GM21360 (cell line): ENCODE measurements at regions not wholly inside any gene's neighbourhood (a gene's known extent, or its start where the extent isn't known, plus 50 kb on each side); places are given as distances from the start of the nearest gene placed in this dataset.

Experiments
- ATAC-seq: cut with Tn5 transposase; IDR thresholded peaks from one replicate; pipeline ENCODE4 v1.9.1; 2021; ENCODE audit warnings: mild to moderate bottlenecking, moderate library complexity; ENCODE audit not compliant: unreplicated experiment

DNA sequence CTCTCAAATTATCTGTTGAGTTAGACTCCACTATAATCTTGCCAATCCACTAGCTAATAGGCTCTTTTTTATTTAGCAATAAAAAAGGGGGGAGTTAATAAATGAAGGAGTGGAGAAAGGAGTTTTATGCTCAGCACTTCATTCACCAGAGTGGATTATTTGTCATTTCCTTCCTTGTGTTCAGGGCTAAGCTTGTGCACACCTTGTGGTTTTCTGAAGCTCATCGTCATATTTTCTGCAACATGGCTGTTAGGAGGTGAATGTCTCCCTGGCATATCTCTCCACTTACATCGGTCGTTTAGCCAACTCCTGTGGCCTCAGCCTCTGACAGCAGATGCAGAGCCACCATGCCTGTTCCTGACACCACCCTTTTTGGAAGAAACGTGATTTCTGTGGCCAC is 83.9 kb upstream of the MTNR1B start:
- ATAC-seq, result no peak

DNA sequence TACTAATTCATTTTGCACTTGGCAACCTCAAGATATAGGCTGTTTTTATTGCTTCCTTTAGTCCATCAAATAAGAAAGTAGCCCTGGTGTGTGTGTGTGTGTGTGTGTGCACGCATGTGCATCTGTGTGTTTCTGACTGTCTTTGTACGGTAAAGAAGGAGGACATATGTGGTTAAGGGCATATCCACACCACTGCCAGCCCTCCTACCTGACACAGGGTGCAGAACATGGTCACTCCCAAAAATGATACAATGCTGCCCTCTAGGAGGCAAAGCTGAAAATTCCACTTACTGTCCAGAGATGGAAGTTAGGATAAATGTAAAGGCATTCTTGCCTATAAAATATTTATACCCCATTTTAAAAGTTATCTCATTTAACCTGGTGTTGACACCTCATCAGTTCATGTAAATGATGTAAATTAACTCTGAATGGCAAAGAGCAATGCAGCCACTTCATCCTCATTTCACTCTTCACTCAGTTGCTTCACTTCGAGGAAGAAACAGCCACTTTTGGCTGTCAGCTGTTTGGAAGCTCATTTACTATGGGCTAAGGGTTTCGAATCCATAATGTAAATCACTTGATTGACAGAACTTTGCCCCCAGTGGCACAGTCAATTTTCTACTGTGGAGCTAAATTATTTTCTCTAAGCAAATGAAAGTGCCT is 83.1 kb upstream of the MTNR1B start:
- peak; percentile 85 for ATAC-seq

DNA sequence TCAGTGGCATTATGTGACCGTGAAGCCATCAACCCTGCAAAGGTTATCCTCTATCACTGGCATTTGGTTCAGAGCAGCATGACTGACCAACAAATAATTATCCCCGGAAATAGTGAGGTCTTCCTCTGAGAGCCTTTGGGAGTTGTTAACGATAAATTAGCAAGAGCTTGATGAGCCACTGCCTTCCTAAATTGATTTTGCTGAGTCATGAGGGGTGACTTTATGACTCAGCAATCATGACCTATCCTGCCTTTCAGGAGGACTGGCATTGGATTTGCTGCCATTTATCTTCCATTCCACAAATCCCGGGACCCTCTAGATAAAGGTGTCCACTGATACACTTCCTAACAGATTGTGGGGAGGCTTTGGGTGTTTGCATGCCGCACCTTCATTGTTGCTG is 80.8 kb upstream of the MTNR1B start:
- ATAC-seq, result no peak

DNA sequence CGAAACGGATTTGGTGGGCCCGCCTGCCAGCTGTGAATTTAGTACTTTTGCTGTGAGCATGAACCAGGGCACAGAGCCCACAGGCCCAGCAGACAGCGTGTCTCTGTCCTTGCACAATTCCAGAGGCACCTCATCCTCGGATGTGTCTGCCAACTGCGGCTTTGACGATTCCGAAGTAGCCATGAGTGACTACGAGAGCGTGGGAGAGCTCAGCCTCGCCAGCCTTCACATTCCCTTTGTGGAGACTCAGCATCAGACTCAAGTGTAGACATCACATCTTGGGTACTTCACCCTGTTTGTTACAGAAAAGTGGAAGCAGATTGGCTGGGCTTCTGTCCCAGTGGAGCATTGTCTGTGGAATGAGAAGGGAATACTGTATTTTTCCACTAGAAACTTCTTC is 78.6 kb upstream of the MTNR1B start:
- ATAC-seq, result no peak

DNA sequence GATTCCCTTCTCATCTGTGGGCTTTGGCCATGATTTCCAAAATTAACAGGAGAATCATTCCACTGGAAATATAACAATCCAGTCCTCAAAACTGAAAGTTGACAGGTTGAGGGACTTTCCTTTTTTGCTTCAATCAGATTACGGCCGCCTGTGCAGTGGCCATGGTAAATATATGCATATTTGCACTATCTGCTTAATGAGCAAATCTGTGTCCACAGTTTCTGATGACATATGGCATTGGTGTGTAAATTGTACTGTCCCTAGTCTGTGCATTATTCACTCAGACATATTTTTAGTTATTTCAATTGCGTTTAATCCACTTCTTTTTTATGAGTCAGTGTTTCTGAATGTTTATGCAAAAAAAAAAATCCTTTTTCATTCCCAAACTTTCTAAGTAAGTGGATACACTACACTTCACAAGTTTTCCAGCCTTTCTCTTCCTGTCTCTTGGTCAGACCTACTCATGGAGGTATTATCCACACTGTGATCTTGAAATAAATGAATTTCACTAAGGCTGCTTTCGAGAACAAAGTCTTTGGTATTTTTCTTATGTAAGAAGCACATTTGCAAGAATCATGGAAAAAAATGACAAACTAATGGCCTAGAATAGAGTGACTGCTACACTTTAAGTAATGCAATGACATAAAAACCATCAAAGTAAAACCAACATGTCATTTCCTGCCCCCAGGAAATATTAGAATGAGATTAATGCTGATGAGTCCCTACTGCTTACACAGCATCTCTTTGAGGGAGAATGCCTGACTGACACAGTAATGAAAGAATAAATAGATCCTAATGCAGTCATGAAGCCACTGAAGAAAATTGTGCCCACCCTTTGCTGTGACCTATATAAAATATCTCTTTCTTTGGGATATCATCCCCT is 76.4 kb upstream of the MTNR1B start:
- ATAC-seq, result no peak

DNA sequence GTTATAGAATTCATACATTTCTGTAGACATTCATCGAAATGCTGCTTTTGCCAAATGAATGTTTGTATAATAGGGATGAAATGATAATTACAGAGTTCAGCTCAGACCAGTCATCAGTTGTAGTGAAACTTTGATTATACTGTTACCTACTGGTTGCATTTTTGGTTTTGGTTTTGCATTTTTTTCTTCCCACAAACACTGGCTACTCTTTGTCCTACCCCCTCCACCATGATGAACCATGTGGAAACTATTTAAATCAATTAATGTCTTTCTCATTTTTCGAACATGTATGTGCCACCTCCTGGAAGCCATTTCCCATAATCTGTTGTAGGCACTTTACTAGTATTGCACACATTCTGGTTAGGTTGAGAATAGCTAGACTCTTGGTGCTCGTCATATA is 75.3 kb upstream of the MTNR1B start:
- no peak for ATAC-seq

DNA sequence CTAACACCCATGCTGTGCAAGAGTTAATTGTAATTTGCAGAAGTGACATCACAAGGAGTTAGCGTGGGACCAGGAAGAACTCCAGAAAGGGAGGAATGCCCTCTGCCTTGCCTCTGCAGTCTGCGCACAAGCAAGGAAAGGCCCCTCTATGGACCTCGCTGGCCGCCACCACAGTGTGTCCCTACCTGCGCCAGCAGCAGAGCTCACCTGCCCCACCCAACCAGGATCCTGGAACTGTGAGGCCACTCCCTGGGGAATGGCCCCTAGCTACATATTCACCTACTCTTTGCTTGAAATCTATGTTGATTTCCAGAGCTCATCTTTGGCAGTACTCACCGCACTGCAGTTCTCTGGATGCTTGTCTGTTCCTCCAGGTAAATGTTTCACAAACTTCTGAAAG is 72.0 kb upstream of the MTNR1B start:
- no peak for ATAC-seq

DNA sequence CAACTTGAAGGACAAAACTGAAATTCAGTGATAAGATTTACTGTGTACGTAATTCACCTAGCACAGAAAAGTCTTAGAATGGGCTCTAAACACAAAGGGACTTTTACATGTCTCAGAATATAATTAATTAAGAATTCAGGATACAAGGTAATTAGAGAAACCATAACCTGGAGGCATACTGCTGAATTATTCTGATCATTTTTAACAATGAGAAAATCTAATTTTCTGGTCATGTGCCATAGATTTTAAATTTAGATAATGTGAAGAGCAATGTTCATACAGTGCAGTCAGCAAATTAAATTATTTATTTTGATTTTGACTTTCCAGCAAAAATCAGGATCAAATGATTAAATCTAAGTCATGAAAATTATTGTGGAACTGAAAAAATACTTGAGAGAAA is 67.0 kb upstream of the MTNR1B start:
- ATAC-seq, result no peak

DNA sequence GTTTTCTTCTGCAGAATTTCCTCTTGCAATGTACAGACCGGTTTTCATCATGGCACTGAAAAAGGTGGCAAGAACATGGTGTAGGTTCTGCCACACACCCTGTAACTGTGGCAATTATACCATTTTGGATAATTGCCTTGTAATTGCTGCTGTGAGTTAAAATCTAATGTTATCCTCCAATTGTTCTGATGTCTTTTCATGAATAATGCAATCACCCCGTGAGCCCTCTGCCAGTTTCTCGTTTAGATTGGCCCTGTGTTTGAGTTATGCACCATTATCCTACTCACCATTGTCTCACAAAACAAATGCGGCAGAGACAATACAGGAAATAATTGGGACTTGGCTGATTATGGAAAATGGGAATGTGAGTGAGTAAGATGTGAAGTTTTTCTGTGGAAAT is 61.8 kb upstream of the MTNR1B start:
- ATAC-seq, result no peak

DNA sequence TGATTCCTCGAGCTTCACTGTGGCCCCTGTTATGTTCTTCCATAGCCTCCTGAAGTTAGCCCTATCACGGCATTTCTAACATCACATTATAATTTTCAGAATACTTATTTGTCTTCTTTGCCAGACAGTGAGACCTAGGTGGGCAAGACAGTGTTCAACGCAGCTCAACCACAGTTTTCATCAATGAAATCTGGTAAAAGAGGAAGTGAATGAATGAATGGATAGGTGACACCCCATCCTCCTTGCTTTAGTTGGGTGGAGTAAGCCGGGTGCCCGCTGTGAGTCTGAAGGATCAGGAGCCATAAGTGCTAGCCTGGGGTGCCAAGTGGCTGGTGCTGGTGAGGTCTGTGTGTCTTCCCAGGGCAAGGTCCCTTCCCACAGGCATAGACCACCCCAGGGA is 60.2 kb upstream of the MTNR1B start:
- no peak for ATAC-seq

DNA sequence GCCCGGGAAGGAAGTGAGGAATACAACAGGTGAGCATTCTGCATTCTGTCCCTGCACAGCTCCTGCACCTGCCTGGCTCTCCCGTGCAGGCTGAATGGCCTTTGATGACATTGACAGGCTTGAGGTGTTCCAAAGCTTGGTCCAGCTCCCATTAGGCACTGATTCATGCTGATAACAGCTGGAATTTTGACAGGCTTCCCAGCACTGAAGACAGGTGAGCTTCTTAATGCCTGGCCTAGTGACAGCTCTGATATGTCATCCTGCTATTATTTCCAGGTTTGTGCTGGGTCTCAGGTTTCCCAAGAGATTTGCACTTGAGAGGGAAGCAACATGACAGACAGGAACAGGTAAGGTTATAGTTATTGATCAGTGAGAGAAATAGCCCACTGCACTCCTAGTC is 58.0 kb upstream of the MTNR1B start:
- no peak for ATAC-seq

DNA sequence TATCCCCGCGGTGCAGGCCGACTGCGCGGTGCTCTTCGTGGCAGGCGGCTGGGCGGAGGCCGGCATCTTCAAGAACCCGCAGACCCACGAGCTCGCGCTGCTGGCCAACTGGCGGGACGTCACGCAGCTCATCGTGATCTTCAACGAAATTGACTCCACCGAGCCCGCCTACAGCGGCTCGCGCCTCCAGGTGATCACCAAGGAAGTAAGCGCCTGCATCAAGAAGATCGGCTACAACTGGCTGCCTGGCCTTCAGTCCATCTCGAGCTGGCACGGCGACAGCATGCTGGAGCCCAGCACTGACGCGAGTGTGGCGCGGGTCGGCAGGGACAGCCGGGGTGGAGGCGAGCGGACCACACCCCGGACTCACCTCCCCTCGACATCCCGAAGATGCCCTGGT is 53.9 kb upstream of the MTNR1B start:
- no peak for ATAC-seq

DNA sequence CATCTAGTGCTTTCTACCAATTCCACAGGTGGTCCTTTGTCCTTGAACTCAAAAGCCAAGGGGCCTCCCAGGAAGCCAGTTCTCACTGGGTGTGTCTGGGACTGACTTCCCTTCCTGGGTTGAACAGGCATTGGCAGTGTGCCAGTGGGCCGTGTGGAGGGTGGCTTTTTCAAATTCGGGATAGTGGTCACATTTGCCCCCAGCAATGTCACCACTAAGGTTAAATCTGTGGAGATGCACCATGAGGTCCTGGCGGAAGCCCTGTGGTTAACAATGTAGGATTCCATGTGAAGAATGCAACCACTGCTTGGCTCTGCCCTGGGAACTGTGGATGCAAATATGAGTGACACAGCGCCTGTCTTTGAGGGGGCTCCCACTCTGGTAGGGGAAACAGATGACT is 53.2 kb upstream of the MTNR1B start:
- no peak for ATAC-seq

DNA sequence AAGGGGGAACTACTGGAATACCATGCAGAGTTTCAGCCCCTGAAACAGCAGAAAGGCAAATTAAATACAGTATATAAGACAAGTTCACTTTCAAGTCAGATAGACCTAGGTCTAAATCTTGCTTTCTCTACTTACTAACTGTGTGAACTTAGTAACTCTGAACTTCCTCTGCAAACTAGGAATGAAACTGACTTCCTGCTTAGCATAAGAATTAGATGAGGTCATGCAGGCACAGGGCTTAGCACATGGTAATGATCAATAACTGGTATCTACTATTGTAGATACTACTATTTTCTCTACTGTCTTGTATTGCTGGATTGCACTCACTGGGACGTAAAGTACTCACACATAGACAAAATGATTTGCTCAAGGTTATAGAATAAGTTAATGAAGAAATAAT is 51.5 kb upstream of the MTNR1B start:
- no peak for ATAC-seq

DNA sequence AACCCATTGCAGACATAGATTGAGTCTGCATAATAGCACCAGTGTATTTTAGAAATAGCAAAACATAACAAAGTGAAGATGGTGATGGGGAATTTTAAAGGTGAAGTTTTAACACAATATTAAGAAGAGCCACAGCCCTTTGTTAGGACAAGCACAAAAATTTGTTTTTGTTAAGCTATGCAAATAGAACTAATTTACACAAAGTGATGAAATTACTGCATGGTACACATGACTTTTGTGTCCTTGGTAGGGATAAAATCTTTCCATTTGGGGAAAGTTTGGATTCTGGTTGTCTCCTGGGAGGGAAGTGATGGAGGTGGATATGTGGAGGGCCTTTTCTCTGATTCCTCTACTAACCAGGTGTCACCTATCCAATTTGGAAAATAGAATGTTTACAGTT is 50.4 kb upstream of the MTNR1B start:
- ATAC-seq, result no peak
